ENCODE measurements at regions not wholly inside any gene's neighbourhood (a gene's known extent, or its start where the extent isn't known, plus 50 kb on each side); places are given as distances from the start of the nearest gene placed in this dataset.

- Histone ChIP-seq H3K27me3 (replicated peaks; ENCODE audit: insufficient read depth) (no peaks in the 10 kb centered on the region), H3K9me3 (no peaks in the 10 kb centered on the region), H3K36me3 (no peaks in the 10 kb centered on the region), H3K4me1 (replicated peaks) (no peaks in the 10 kb centered on the region), H3K27ac (no peak overlapping the region), H3K4me3 (no peak overlapping the region)
- intact Hi-C loops (cut with DNase I) = no loop called here
- WGBS = 74% methylated on average over 2 of the region's 2 CpGs
- TF ChIP-seq POLR2AphosphoS5 (IDR thresholded peaks at IDR 0.05) (no peak), CTCF (IDR thresholded peaks at IDR 0.05) (no peak), POLR2A (IDR thresholded peaks at IDR 0.05) (no peak)
- DNase-seq (ENCODE audit: low spot score) = no peak
Measured at GRCh38 chr5:27144456-27144855, 106.1 kb upstream of the CDH9 start.

GRCh38 chr5:27140831-27141230 lies 102.4 kb upstream of the CDH9 start:
- intact Hi-C loops (cut with DNase I) = no loop called here

GRCh38 chr5:27130587-27130986 lies 92.2 kb upstream of the CDH9 start:
- Histone ChIP-seq H3K36me3 (no peaks in the 10 kb centered on the region), H3K4me1 (replicated peaks) (no peaks in the 10 kb centered on the region), H3K4me3 (no peak overlapping the region), H3K27ac (no peak overlapping the region), H3K9me3 (no peaks in the 10 kb centered on the region), H3K27me3 (replicated peaks; ENCODE audit: insufficient read depth) (no peaks in the 10 kb centered on the region)
- intact Hi-C loops (cut with DNase I) = no loop called here
- TF ChIP-seq CTCF (IDR thresholded peaks at IDR 0.05) = no peak
- WGBS = 64% methylated on average over 1 of the region's 1 CpG
- DNase-seq (ENCODE audit: low spot score) = no peak

More at GRCh38 chr5:27140831-27141230, 102.4 kb upstream of the CDH9 start:
- H3K9me3 ChIP-seq = no peaks in the 10 kb centered on the region
- H3K27me3 ChIP-seq (replicated peaks; ENCODE audit: insufficient read depth) = no peaks in the 10 kb centered on the region
- no peak overlapping the region for H3K4me3 ChIP-seq
- H3K36me3 ChIP-seq = no peaks in the 10 kb centered on the region
- DNase-seq (ENCODE audit: low spot score) = no peak
- H3K4me1 ChIP-seq (replicated peaks) = no peaks in the 10 kb centered on the region
- TF ChIP-seq POLR2AphosphoS5 (IDR thresholded peaks at IDR 0.05) (no peak), POLR2A (IDR thresholded peaks at IDR 0.05) (no peak)
- WGBS = 76% methylated on average over 1 of the region's 1 CpG
- no peak overlapping the region for H3K27ac ChIP-seq

GRCh38 chr5:27129926-27130325 lies 91.5 kb upstream of the CDH9 start:
- H3K9me3 ChIP-seq = no peaks in the 10 kb centered on the region
- no peaks in the 10 kb centered on the region for H3K27me3 ChIP-seq (replicated peaks; ENCODE audit: insufficient read depth)
- 97% methylated on average over 1 of the region's 1 CpG for WGBS
- no peaks in the 10 kb centered on the region for H3K36me3 ChIP-seq
- TF ChIP-seq POLR2AphosphoS5 (IDR thresholded peaks at IDR 0.05) (no peak), CTCF (IDR thresholded peaks at IDR 0.05) (no peak), POLR2A (IDR thresholded peaks at IDR 0.05) (no peak)
- no peak for DNase-seq (ENCODE audit: low spot score)
- no peak overlapping the region for H3K4me3 ChIP-seq
- H3K27ac ChIP-seq = no peak overlapping the region
- H3K4me1 ChIP-seq (replicated peaks) = no peaks in the 10 kb centered on the region
- intact Hi-C loops (cut with DNase I) = no loop called here

- intact Hi-C loops (cut with DNase I) = no loop called here
- H3K27ac ChIP-seq = no peak overlapping the region
- H3K36me3 ChIP-seq = no peaks in the 10 kb centered on the region
- no peak for TF ChIP-seq CTCF (IDR thresholded peaks at IDR 0.05)
- H3K4me3 ChIP-seq = no peak overlapping the region
- WGBS = 90% methylated on average over 2 of the region's 2 CpGs
- no peaks in the 10 kb centered on the region for H3K4me1 ChIP-seq (replicated peaks)
- no peak for DNase-seq (ENCODE audit: low spot score)
- no peaks in the 10 kb centered on the region for H3K9me3 ChIP-seq
- H3K27me3 ChIP-seq (replicated peaks; ENCODE audit: insufficient read depth) = no peaks in the 10 kb centered on the region
Measured at GRCh38 chr5:27125856-27126255, 87.5 kb upstream of the CDH9 start.

Measured in prostate gland (tissue), 2 donors.